ENCODE measurements at regions not wholly inside any gene's neighbourhood (a gene's known extent, or its start where the extent isn't known, plus 50 kb on each side); places are given as distances from the start of the nearest gene placed in this dataset.

DNA sequence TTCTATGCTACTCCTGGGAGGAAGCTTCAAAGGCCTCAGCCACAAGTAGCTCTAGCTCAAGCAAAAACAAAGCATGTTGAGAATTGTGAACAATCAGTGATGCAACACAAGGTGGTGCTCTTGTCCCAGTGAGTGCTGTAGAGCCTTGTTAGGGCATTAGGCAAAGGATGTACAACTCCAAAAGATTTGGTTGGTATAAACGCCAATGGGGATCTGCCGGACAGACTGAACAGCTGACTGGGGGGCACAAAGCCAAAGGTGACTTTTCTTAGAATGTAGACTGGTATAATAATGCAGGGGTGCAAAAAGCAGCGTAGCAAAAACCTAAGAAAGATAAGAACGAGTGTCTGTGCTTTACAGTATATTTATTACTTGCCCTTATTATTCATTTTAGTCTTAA, 62.6 kb upstream of the ALB start:
- ATAC-seq (peak; percentile 90), DNase-seq (ENCODE audit: low read depth, low spot score) (peak; percentile 16), FAIRE-seq (no peak)
- Histone ChIP-seq H2AFZ (ENCODE audit: control insufficient read depth, low read depth, low read length) (no peak overlapping the region), H3K36me3 (ENCODE audit: control insufficient read depth in 2 of 2, insufficient read depth in 2 of 2, low read length in 1 of 2) (no peaks in the 10 kb centered on the region), H3K9ac (ENCODE audit: control insufficient read depth, insufficient read depth, low read length) (no peak overlapping the region), H3K27ac (ENCODE audit: control insufficient read depth, insufficient read depth) (no peak overlapping the region), H3K79me2 (ENCODE audit: control insufficient read depth, insufficient read depth, low read length) (no peaks in the 10 kb centered on the region), H3K4me3 (no peak overlapping the region), H3K27me3 (replicated peaks in 1 of 2; ENCODE audit: control insufficient read depth in 2 of 2, insufficient read depth in 2 of 2, low read length in 1 of 2) (no peaks in the 10 kb centered on the region), H3K9me3 (replicated peaks; ENCODE audit: control insufficient read depth, insufficient read depth, low read length) (no peaks in the 10 kb centered on the region), H4K20me1 (ENCODE audit: control insufficient read depth, insufficient read depth) (no peaks in the 10 kb centered on the region), H3K4me2 (ENCODE audit: control insufficient read depth, insufficient read depth) (no peak overlapping the region), H3K4me1 (ENCODE audit: control insufficient read depth, insufficient read depth, low read length) (no peaks in the 10 kb centered on the region)
- CTCF ChIA-PET: interaction anchor here (0.5 to 4.5 kb wide), 32 partner anchors 8 to 887 kb away, joined by 3 to 53 read pairs (median 4); no protein-coding TSS in a partner anchor
- 16% methylated on average over 4 of the region's 4 CpGs for WGBS (ENCODE audit: insufficient coverage, insufficient replicate concordance, low lambda C conversion rate, missing lambda C conversion rate)
- SMC1A ChIA-PET (ENCODE audit: uncharacterized antibody, unreplicated experiment): interaction anchor here (0.6 to 2.8 kb wide), 18 partner anchors 10 to 793 kb away, joined by 3 to 31 read pairs (median 4); no protein-coding TSS in a partner anchor
- POLR2A ChIA-PET: no interaction called here
- RAD21 ChIA-PET (ENCODE audit: unreplicated experiment): interaction anchor here (0.9 to 2.2 kb wide), 16 partner anchors 82 to 793 kb away, joined by 3 to 16 read pairs (median 4); no protein-coding TSS in a partner anchor
- in situ Hi-C loops (cut with MboI) (no loop called here), intact Hi-C loops (cut with micrococcal nuclease; ENCODE audit: unreplicated experiment) (loop anchor here (1.0 to 5.0 kb wide), 4 partner anchors 93 to 312 kb away; no protein-coding TSS in a partner anchor)
- no peak for TF ChIP-seq ETV6 (conservative IDR thresholded peaks at IDR 0.05 in 1 of 2, IDR thresholded peaks at IDR 0.05 in 1 of 2; ENCODE audit: borderline replicate concordance in 1 of 2, low read depth in 1 of 2)
- TF ChIP-seq FOXK2 (IDR thresholded peaks at IDR 0.05): no peak
- TF ChIP-seq, protein P1, sequence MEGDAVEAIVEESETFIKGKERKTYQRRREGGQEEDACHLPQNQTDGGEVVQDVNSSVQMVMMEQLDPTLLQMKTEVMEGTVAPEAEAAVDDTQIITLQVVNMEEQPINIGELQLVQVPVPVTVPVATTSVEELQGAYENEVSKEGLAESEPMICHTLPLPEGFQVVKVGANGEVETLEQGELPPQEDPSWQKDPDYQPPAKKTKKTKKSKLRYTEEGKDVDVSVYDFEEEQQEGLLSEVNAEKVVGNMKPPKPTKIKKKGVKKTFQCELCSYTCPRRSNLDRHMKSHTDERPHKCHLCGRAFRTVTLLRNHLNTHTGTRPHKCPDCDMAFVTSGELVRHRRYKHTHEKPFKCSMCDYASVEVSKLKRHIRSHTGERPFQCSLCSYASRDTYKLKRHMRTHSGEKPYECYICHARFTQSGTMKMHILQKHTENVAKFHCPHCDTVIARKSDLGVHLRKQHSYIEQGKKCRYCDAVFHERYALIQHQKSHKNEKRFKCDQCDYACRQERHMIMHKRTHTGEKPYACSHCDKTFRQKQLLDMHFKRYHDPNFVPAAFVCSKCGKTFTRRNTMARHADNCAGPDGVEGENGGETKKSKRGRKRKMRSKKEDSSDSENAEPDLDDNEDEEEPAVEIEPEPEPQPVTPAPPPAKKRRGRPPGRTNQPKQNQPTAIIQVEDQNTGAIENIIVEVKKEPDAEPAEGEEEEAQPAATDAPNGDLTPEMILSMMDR (IDR thresholded peaks at IDR 0.05 in 2 of 3, conservative IDR thresholded peaks at IDR 0.05 in 1 of 3; ENCODE audit: control insufficient read depth in 2 of 3, extremely low read depth in 1 of 3, insufficient read depth in 1 of 3, low read depth in 3 of 3, low read length in 3 of 3): peak; percentile 44 to 71 (median 57); a peak in 4 of 6 replicates
- peak; percentile 76 for TF ChIP-seq SMC3 (IDR thresholded peaks at IDR 0.05; ENCODE audit: borderline replicate concordance, low read length)
- peak; percentile 82 for TF ChIP-seq RAD21 (IDR thresholded peaks at IDR 0.05; ENCODE audit: insufficient read depth, low read depth, low read length)
- TF ChIP-seq, protein P2, sequence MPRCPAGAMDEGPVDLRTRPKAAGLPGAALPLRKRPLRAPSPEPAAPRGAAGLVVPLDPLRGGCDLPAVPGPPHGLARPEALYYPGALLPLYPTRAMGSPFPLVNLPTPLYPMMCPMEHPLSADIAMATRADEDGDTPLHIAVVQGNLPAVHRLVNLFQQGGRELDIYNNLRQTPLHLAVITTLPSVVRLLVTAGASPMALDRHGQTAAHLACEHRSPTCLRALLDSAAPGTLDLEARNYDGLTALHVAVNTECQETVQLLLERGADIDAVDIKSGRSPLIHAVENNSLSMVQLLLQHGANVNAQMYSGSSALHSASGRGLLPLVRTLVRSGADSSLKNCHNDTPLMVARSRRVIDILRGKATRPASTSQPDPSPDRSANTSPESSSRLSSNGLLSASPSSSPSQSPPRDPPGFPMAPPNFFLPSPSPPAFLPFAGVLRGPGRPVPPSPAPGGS (IDR thresholded peaks at IDR 0.05; ENCODE audit: borderline replicate concordance, insufficient read depth, low read depth, low read length, poor library complexity, severe bottlenecking): no peak
- no TSS peak for BruUV-seq (replicated peaks)

Measured in GM12878 (cell line).